Lower leg skin (tissue), 3 donors: ENCODE measurements at regions not wholly inside any gene's neighbourhood (a gene's known extent, or its start where the extent isn't known, plus 50 kb on each side); places are given as distances from the start of the nearest gene placed in this dataset.

Experiments used
- POLR2A ChIP-seq, 2 donors: fragments of 450-650 bp; IDR thresholded peaks; one replicate each; pipeline ENCODE4 v1.6.1; 2016 to 2017; ENCODE audit warnings: antibody characterized with exemption in 2 of 2, mild to moderate bottlenecking in 1 of 2, moderate library complexity in 1 of 2
- TF ChIP-seq, protein P1 (sequence below), 3 donors: fragments of 450-650 bp; IDR thresholded peaks; one replicate each; pipeline ENCODE4 v1.5.1; 2016; ENCODE audit warnings: antibody characterized with exemption in 3 of 3, mild to moderate bottlenecking in 3 of 3, moderate library complexity in 2 of 3

GRCh38 chr4:110676241-110676640 is 53.4 kb upstream of the PITX2 start:
- TF ChIP-seq, protein P1, sequence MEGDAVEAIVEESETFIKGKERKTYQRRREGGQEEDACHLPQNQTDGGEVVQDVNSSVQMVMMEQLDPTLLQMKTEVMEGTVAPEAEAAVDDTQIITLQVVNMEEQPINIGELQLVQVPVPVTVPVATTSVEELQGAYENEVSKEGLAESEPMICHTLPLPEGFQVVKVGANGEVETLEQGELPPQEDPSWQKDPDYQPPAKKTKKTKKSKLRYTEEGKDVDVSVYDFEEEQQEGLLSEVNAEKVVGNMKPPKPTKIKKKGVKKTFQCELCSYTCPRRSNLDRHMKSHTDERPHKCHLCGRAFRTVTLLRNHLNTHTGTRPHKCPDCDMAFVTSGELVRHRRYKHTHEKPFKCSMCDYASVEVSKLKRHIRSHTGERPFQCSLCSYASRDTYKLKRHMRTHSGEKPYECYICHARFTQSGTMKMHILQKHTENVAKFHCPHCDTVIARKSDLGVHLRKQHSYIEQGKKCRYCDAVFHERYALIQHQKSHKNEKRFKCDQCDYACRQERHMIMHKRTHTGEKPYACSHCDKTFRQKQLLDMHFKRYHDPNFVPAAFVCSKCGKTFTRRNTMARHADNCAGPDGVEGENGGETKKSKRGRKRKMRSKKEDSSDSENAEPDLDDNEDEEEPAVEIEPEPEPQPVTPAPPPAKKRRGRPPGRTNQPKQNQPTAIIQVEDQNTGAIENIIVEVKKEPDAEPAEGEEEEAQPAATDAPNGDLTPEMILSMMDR (IDR thresholded peaks at IDR 0.05): no peak
- TF ChIP-seq POLR2A (IDR thresholded peaks at IDR 0.05): no peak
